IPS-18c (cell line): ENCODE measurements at regions not wholly inside any gene's neighbourhood (a gene's known extent, or its start where the extent isn't known, plus 50 kb on each side); places are given as distances from the start of the nearest gene placed in this dataset.

Experiments
- H3K4me3 ChIP-seq: 2 replicates; pipeline ENCODE4 v1.7.0; 2013; ENCODE audit warnings: low read depth, mild to moderate bottlenecking, low read length, moderate library complexity; ENCODE audit not compliant: insufficient read depth
- H3K9me3 ChIP-seq: one replicate; pipeline ENCODE4 v1.6.1; 2013; ENCODE audit warnings: mild to moderate bottlenecking, low read length, moderate library complexity; ENCODE audit not compliant: control insufficient read depth, insufficient read depth

DNA sequence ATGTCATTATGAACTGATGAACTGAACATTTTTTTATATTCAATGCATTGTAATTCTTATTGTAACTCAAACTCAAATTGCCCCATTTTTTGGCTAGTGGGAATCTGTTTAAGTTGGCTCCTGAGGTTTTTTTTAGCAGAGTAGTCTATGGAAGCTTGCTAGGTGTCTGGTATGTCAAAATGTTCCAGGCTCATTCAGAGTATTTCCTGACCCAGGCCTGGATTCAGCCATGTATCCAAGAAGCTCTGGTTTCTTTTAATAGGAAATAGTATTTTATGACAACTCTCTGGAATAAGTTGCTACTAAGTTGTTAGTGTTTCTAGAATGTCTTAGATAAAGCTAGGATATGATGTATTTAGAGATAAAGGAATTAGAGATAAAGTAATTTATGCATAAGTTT lies 288.0 kb downstream of the ARL4A start:
- no peak overlapping the region for H3K4me3 ChIP-seq
- H3K9me3 ChIP-seq: no peaks in the 10 kb centered on the region

DNA sequence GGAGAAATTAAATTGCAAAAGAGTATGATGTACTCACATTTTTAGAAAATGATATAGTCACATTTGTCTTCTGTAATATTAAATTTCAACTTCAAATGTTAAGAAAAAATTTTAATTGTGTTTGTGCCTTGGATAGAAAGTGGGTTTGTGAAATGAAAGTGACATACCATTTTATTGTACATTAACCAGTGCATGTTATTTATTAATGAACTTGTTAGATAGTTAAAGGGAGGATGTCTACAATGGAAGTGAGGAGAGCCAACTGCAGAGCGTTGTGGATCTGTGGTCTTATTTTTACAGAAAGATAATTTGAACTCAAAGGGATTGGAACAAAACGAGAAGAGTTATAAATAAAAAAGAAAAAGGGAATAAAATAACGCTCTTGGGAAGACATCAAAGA lies 291.7 kb downstream of the ARL4A start:
- Histone ChIP-seq H3K4me3 (no peak overlapping the region), H3K9me3 (no peaks in the 10 kb centered on the region)

DNA sequence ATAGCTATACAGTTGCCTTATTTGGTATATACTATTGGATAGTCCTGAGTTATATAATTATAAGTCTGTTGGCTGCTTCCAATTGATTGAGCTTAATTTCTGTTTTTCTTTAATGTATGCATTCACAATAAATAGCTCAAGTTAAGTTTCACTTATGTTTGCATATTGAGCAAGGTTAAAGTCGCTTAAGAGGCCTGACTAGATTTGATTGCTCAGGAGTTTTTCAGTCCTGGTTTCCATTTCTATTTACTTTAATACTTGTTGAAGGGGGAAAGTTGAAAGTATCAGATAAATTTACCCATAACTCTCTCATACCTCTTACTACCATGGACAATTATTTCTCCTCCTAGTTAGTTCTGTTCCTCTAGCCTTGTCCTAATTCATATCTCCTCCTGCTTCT lies 294.7 kb downstream of the ARL4A start:
- H3K9me3 ChIP-seq: no peaks in the 10 kb centered on the region
- H3K4me3 ChIP-seq: no peak overlapping the region

DNA sequence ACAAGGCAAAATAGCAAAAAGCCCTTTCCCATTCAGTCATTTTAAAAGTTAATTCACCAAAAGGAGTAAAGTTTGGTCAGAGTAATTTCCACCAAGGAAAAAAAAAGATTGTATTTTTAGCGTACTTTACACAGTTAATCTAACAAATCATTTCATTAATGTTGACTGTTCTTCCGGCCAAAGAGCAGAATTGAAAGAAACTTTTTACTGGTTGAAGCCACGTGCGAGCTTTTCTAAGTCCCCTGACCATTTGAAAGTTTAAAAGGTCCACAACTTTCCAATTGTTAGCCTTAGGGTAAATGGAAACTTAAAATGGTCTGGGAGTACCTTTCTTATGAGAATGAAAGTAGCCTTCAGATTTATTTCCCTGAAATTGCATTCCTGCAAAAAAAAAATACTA lies 296.7 kb downstream of the ARL4A start:
- Histone ChIP-seq H3K4me3 (no peak overlapping the region), H3K9me3 (no peaks in the 10 kb centered on the region)

GRCh38 chr7:12985228-12985627 lies 297.8 kb downstream of the ARL4A start:
- no peak overlapping the region for H3K4me3 ChIP-seq
- H3K9me3 ChIP-seq: no peaks in the 10 kb centered on the region

- no peak overlapping the region for H3K4me3 ChIP-seq
- H3K9me3 ChIP-seq: no peaks in the 10 kb centered on the region
Observed at GRCh38 chr7:12985752-12986151, 298.3 kb downstream of the ARL4A start.

DNA sequence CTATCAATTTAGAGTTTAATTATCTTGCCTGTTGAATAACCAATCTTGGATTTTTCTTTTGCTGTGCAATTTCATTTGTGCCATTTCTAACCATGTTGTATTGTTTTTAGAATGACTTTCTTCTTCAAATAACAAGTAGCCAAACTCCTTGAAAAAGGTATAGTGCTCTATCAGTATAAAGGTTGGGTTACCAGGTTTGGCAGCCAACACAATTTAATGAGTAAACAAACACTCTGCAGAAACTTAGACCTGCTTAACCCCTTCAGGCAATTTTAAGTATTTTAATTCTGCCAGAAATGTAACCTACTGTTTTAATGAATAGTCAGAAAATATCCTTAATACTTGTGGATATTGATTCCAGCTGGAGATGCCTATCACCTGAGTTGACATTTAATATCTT lies 299.8 kb downstream of the ARL4A start:
- Histone ChIP-seq H3K4me3 (no peak overlapping the region), H3K9me3 (no peaks in the 10 kb centered on the region)

GRCh38 chr7:12990440-12990839 lies 303.0 kb downstream of the ARL4A start:
- H3K9me3 ChIP-seq: no peaks in the 10 kb centered on the region
- no peak overlapping the region for H3K4me3 ChIP-seq

DNA sequence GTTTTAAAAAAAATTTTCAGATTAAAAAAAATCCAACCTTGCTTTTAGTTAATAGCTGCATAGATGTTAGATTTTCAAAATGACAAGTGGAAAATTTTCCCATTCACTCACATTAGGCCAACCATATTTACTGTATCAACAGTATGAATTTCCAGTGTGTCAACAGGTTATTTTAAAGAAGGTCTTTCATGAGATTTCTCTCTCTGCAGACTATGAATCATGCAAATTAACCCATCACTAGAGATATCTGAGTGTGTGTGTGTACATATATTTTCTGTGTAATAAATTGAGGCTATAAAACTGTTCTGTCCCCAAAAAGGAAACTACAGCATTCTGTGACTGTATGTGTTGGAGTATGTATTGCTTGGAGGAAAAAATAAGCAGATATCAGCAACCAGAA lies 305.6 kb downstream of the ARL4A start:
- Histone ChIP-seq H3K4me3 (no peak overlapping the region), H3K9me3 (no peaks in the 10 kb centered on the region)

DNA sequence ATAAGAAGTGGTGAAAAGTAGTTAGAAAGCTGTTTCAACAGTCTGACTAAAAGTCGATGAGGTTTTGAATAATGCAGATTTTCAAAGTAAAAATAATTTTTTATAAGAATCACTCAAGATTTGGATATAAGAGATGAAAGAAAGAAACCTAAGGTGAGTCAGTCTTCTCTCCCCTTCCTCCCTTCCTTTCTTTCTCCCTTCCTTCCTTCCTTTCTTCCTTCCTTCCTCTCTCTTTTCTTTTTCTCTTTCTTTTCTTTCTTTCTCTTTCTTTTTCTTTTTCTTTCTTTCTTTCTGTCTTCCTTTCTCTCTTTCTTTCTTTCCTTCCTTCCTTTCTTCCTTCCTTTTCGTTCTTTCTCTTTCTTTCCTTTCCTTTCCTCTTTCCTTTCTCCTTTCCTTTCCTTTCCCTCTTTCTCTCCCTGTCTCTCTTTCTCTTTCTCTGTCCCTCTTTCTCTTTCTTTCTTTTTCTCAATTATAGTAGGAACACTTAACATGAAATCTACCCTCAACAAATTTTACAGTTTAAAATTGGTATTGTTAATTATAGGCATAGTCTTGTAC lies 308.6 kb downstream of the ARL4A start:
- H3K9me3 ChIP-seq: no peaks in the 10 kb centered on the region

GRCh38 chr7:13007331-13007730 lies 319.9 kb downstream of the ARL4A start:
- Histone ChIP-seq H3K4me3 (no peak overlapping the region), H3K9me3 (no peaks in the 10 kb centered on the region)

More for the DNA sequence above, 308.6 kb downstream of the ARL4A start:
- no peak overlapping the region for H3K4me3 ChIP-seq

- Histone ChIP-seq H3K9me3 (no peaks in the 10 kb centered on the region), H3K4me3 (no peak overlapping the region)
Observed at GRCh38 chr7:13009517-13009916, 322.1 kb downstream of the ARL4A start.

DNA sequence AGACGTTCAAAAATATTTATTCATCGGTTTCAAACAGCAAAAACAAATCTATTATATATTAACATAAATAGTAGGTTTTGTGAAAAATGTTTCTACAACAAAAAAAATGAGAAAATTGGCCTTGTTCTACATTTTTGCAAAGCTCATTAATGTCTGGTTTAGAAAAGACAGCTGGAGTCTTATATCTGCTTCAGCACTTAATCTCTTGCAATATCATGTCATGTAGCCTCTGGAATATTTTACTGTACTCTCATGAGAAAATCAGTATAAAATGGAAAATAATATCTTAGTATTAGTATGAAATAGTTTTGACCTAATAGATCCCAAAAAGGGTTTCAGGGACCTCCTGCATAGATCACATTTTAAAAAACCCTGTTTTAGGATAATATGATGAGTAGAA lies 326.6 kb downstream of the ARL4A start:
- Histone ChIP-seq H3K4me3 (no peak overlapping the region), H3K9me3 (no peaks in the 10 kb centered on the region)

- no peaks in the 10 kb centered on the region for H3K9me3 ChIP-seq
Observed at GRCh38 chr7:13016036-13016581, 328.7 kb downstream of the ARL4A start.

DNA sequence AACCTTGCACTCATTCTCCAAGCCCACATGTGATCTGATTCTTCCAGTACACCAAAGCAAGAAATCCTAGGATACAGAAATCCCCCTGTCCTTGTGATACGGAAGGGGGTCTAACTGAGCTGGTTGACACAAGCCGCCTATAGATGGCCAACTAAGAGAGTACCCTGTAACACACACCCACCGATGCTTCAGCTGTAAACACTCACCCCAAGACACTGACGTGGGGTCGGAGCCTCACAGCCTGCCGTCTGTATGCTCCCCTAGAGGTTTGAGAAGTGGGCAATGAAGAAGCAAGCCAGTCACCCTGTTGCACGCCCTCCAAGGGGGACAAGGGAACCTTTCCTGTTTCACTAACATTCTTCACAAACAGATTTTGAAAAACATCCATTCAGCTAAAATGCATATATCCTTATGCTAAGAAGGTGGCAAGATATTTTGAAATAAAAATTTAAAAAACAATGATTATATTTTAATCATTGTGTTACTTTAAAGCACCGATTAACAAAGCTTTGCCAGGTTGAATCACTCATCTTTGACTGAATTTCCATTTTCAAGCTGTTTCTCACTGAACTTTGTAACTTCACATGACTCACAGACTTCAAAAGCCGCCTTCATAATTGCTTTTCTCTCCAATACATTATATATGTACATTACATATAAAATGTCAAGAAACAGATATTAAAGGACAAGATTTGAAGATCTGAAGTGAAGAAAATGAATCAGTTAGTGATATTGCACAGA lies 329.3 kb downstream of the ARL4A start:
- Histone ChIP-seq H3K9me3 (no peaks in the 10 kb centered on the region), H3K4me3 (no peak overlapping the region)

More at GRCh38 chr7:13016036-13016581, 328.7 kb downstream of the ARL4A start:
- no peak overlapping the region for H3K4me3 ChIP-seq

DNA sequence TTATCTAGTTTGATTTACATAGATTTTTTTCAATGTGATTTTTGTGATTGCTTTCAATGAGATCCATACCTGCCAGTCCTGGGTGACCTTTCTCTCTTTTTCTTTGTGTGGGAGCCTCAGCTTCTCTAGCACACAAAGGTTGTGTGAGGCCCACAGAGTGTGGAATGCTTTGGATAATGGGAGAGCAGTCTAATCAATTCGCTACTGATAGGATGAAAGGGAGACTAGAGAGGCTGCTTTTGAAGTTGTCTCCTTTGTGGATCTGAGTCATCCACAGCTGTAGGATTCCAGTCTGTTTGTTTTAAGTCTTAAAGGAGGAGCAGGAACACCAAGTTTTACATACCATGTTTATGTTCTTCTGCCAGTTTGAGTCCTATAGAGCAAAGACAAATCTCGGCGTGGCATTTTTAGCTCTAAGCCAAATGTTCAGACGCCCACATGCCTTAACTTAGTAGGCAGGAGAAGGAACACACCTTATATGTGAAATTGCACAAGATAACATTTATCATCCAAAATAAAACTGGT lies 330.0 kb downstream of the ARL4A start:
- Histone ChIP-seq H3K9me3 (no peaks in the 10 kb centered on the region), H3K4me3 (no peak overlapping the region)

DNA sequence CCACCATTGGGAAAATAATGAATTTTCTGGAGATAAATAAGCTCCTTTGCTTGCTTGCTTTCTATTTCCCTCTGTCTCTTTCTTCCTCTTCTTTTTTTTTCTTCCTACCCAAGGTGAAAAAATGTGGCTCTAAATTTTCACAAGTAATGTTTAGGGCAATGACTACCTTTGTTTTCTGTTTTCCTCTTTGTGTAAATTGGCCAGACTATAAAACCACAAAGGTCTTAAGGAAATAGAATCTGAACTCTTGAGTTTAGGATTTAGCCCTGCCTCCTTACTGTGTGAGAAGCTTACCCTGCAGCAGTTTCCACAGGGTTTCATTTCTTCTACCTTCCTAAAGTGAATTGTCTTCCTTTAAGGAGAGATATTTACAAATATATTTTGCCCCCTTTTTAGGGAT lies 330.4 kb downstream of the ARL4A start:
- no peak overlapping the region for H3K4me3 ChIP-seq
- no peaks in the 10 kb centered on the region for H3K9me3 ChIP-seq

GRCh38 chr7:13021566-13022300 lies 334.3 kb downstream of the ARL4A start:
- Histone ChIP-seq H3K9me3 (no peaks in the 10 kb centered on the region), H3K4me3 (no peak overlapping the region)
